ENCODE measurements at regions not wholly inside any gene's neighbourhood (a gene's known extent, or its start where the extent isn't known, plus 50 kb on each side); places are given as distances from the start of the nearest gene placed in this dataset.

- H3K27me3 ChIP-seq: no peaks in the 10 kb centered on the region
- H3K27ac ChIP-seq: no peak overlapping the region
- ATAC-seq: no peak
- TF ChIP-seq CTCF (IDR thresholded peaks at IDR 0.05): no peak
- 72 to 81% methylated on average over 2 of the region's 2 CpGs for WGBS, 2 donors
- no peaks in the 10 kb centered on the region for H3K36me3 ChIP-seq
- intact Hi-C loops (cut with DNase I): no loop called here
- peaks cover 0 to 45% (median 3%) of the 10 kb centered on the region in 11 donors for H3K9me3 ChIP-seq
- no peaks in the 10 kb centered on the region for H3K4me1 ChIP-seq
- no peak for DNase-seq
- no peak overlapping the region for H3K4me3 ChIP-seq
These were observed 326.4 kb downstream of the MEI4 start for GRCh38 chr6:77979204-77979603.

- no peak overlapping the region for H3K4me3 ChIP-seq
- H3K27me3 ChIP-seq: no peaks in the 10 kb centered on the region
- intact Hi-C loops (cut with DNase I): no loop called here
- no peak for DNase-seq
- H3K36me3 ChIP-seq: no peaks in the 10 kb centered on the region
- ATAC-seq: no peak
- no peak for TF ChIP-seq CTCF (IDR thresholded peaks at IDR 0.05)
- H3K9me3 ChIP-seq: peaks cover 0 to 54% (median 10%) of the 10 kb centered on the region in 11 donors
- H3K4me1 ChIP-seq: no peaks in the 10 kb centered on the region
- no peak overlapping the region for H3K27ac ChIP-seq
- 71 to 81% methylated on average over 2 of the region's 2 CpGs for whole genome bisulfite sequencing, 2 donors
These were observed 333.7 kb downstream of the MEI4 start for GRCh38 chr6:77986380-77987034.

DNA sequence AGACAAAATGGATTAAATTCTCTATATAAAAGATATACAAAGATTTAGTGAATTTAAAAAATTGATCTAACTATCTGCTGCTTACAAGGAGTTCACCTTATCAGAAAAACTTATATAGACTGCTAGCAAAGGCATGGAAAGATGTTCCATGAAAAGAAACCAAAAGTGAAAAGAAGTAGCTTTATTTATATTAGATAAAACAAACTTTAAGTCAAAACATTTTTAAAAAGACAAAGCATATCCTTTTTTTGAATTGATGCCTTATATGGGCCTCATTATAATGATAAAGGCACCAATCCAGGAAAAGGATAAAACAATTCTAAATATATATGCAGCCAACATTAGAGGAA, 334.2 kb downstream of the MEI4 start:
- ATAC-seq: no peak
- intact Hi-C loops (cut with DNase I): no loop called here
- no peak for TF ChIP-seq CTCF (IDR thresholded peaks at IDR 0.05)

GRCh38 chr6:78010130-78010529, 357.3 kb downstream of the MEI4 start:
- Histone ChIP-seq H3K4me3 (no peak overlapping the region), H3K27ac (no peak overlapping the region), H3K27me3 (no peaks in the 10 kb centered on the region), H3K36me3 (no peaks in the 10 kb centered on the region), H3K9me3 (peaks cover 0 to 24% (median 0%) of the 10 kb centered on the region in 11 donors), H3K4me1 (no peaks in the 10 kb centered on the region)
- no peak for DNase-seq
- intact Hi-C loops (cut with DNase I): no loop called here
- no peak for TF ChIP-seq CTCF (IDR thresholded peaks at IDR 0.05)
- ATAC-seq: no peak
- WGBS, 2 donors: 52 to 59% methylated on average over 1 of the region's 1 CpG

More for the DNA sequence above, 334.2 kb downstream of the MEI4 start:
- Histone ChIP-seq H3K27ac (no peak overlapping the region), H3K4me3 (no peak overlapping the region), H3K4me1 (no peaks in the 10 kb centered on the region), H3K27me3 (no peaks in the 10 kb centered on the region), H3K36me3 (no peaks in the 10 kb centered on the region), H3K9me3 (peaks cover 0 to 53% (median 10%) of the 10 kb centered on the region in 11 donors)
- DNase-seq: no peak
